ENCODE measurements at regions not wholly inside any gene's neighbourhood (a gene's known extent, or its start where the extent isn't known, plus 50 kb on each side); places are given as distances from the start of the nearest gene placed in this dataset.

GRCh38 chr4:133493241-133493640, 344.1 kb downstream of the PCDH10 start:
- Histone ChIP-seq H3K4me1 (no peaks in the 10 kb centered on the region), H3K4me3 (no peak overlapping the region), H3K9me3 (no peaks in the 10 kb centered on the region), H3K27ac (no peak overlapping the region), H3K27me3 (no peaks in the 10 kb centered on the region), H3K36me3 (no peaks in the 10 kb centered on the region)
- TF ChIP-seq POLR2A (IDR thresholded peaks at IDR 0.05) (no peak), CTCF (IDR thresholded peaks at IDR 0.05) (no peak)
- DNase-seq: no peak
- intact Hi-C loops (cut with DNase I): no loop called here
- 14 to 30% methylated on average over 1 of the region's 1 CpG for WGBS, 2 donors

GRCh38 chr4:133484287-133484686, 335.2 kb downstream of the PCDH10 start:
- H3K27me3 ChIP-seq: no peaks in the 10 kb centered on the region
- DNase-seq: no peak
- intact Hi-C loops (cut with DNase I): no loop called here
- no peak overlapping the region for H3K4me3 ChIP-seq
- H3K36me3 ChIP-seq: no peaks in the 10 kb centered on the region
- no peak overlapping the region for H3K27ac ChIP-seq
- H3K4me1 ChIP-seq: no peaks in the 10 kb centered on the region
- TF ChIP-seq POLR2A (IDR thresholded peaks at IDR 0.05) (no peak), CTCF (IDR thresholded peaks at IDR 0.05) (no peak)
- 40 to 41% methylated on average over 2 of the region's 2 CpGs for WGBS, 2 donors
- no peaks in the 10 kb centered on the region for H3K9me3 ChIP-seq

- Histone ChIP-seq H3K9me3 (no peaks in the 10 kb centered on the region), H3K27me3 (no peaks in the 10 kb centered on the region), H3K36me3 (no peaks in the 10 kb centered on the region), H3K4me3 (no peak overlapping the region), H3K27ac (no peak overlapping the region), H3K4me1 (no peaks in the 10 kb centered on the region)
- TF ChIP-seq POLR2A (IDR thresholded peaks at IDR 0.05): no peak
- peak in 1 of 6 experiments; percentile 6 for TF ChIP-seq CTCF (IDR thresholded peaks at IDR 0.05)
- intact Hi-C loops (cut with DNase I): no loop called here
- DNase-seq: no peak
- 55 to 61% methylated on average over 4 of the region's 4 CpGs for WGBS, 2 donors
Observed at GRCh38 chr4:133483600-133484246, 334.6 kb downstream of the PCDH10 start.

- H3K9me3 ChIP-seq: no peaks in the 10 kb centered on the region
- H3K36me3 ChIP-seq: no peaks in the 10 kb centered on the region
- no peak overlapping the region for H3K4me3 ChIP-seq
- H3K4me1 ChIP-seq: no peaks in the 10 kb centered on the region
- H3K27ac ChIP-seq: no peak overlapping the region
- DNase-seq: no peak
- H3K27me3 ChIP-seq: no peaks in the 10 kb centered on the region
- TF ChIP-seq CTCF (IDR thresholded peaks at IDR 0.05) (no peak), POLR2A (IDR thresholded peaks at IDR 0.05) (no peak)
- WGBS, 2 donors: 25 to 59% methylated on average over 1 of the region's 1 CpG
- intact Hi-C loops (cut with DNase I): no loop called here
Observed at GRCh38 chr4:133476063-133476462, 327.0 kb downstream of the PCDH10 start.

- no peak for DNase-seq
Observed at GRCh38 chr4:133474501-133474900, 325.4 kb downstream of the PCDH10 start.

More at GRCh38 chr4:133474501-133474900, 325.4 kb downstream of the PCDH10 start:
- intact Hi-C loops (cut with DNase I): no loop called here
- no peaks in the 10 kb centered on the region for H3K4me1 ChIP-seq
- no peak for TF ChIP-seq CTCF (IDR thresholded peaks at IDR 0.05)
- no peak for TF ChIP-seq POLR2A (IDR thresholded peaks at IDR 0.05)
- no peak overlapping the region for H3K4me3 ChIP-seq
- 92 to 94% methylated on average over 2 of the region's 2 CpGs for WGBS, 2 donors
- H3K27ac ChIP-seq: no peak overlapping the region
- H3K9me3 ChIP-seq: no peaks in the 10 kb centered on the region
- H3K27me3 ChIP-seq: no peaks in the 10 kb centered on the region
- no peaks in the 10 kb centered on the region for H3K36me3 ChIP-seq
